Transverse colon (tissue), 4 donors: ENCODE measurements at regions not wholly inside any gene's neighbourhood (a gene's known extent, or its start where the extent isn't known, plus 50 kb on each side); places are given as distances from the start of the nearest gene placed in this dataset.

Experiments used
- EP300 ChIP-seq: sonication (generic); formaldehyde crosslinking; IDR thresholded peaks from one replicate; pipeline ENCODE4 v1.6.1; 2017; ENCODE audit warnings: antibody characterized with exemption, low read depth
- POLR2A ChIP-seq: fragments of 450-650 bp; IDR thresholded peaks from one replicate; pipeline ENCODE4 v1.6.1; 2016; ENCODE audit warnings: antibody characterized with exemption, mild to moderate bottlenecking, moderate library complexity
- POLR2AphosphoS5 ChIP-seq, 3 donors: sonication (generic); formaldehyde crosslinking; IDR thresholded peaks; one replicate each; pipeline ENCODE4 v1.6.1; 2016; ENCODE audit warnings: antibody characterized with exemption in 3 of 3
- TF ChIP-seq, protein P1 (sequence below), 5 experiments: fragments of 200-600 bp in 3 of 5; fragments of 450-650 bp in 2 of 5; sonication (generic) in 3 of 5; IDR thresholded peaks; 1 replicate in 2 of 5; 2 replicates in 3 of 5; pipeline ENCODE4 v1.5.1; 2016 to 2017; ENCODE audit warnings: antibody characterized with exemption in 5 of 5, inconsistent platforms in 3 of 5, mild to moderate bottlenecking in 2 of 5, moderate library complexity in 1 of 5

DNA sequence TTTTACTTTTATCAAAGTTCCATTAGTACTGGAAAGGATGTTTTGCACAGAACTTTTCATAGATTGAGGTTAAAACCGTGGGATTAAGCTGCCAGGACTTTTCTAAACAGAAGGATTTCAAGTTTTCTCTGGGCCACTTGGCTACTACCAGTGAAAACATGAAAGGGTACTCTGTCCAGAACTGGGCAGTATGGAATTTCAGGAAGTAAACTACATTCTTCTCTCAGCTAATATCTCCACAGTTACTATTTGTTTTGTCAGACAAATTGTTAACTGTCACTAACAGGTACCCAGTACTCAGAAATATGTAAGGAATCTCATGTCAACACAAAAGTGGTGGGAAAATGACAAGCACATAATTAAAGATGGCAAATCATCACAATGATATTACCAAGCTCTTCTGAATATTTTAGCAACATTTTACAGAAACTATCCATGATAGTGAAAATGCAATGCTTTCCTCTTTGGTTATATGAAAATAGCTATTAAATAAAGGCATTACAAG lies 454.4 kb downstream of the C4orf33 start:
- TF ChIP-seq POLR2AphosphoS5 (IDR thresholded peaks at IDR 0.05): no peak
- no peak for TF ChIP-seq POLR2A
- TF ChIP-seq, protein P1, sequence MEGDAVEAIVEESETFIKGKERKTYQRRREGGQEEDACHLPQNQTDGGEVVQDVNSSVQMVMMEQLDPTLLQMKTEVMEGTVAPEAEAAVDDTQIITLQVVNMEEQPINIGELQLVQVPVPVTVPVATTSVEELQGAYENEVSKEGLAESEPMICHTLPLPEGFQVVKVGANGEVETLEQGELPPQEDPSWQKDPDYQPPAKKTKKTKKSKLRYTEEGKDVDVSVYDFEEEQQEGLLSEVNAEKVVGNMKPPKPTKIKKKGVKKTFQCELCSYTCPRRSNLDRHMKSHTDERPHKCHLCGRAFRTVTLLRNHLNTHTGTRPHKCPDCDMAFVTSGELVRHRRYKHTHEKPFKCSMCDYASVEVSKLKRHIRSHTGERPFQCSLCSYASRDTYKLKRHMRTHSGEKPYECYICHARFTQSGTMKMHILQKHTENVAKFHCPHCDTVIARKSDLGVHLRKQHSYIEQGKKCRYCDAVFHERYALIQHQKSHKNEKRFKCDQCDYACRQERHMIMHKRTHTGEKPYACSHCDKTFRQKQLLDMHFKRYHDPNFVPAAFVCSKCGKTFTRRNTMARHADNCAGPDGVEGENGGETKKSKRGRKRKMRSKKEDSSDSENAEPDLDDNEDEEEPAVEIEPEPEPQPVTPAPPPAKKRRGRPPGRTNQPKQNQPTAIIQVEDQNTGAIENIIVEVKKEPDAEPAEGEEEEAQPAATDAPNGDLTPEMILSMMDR (IDR thresholded peaks at IDR 0.05): no peak
- no peak for TF ChIP-seq EP300
